ENCODE measurements at regions not wholly inside any gene's neighbourhood (a gene's known extent, or its start where the extent isn't known, plus 50 kb on each side); places are given as distances from the start of the nearest gene placed in this dataset.

DNA sequence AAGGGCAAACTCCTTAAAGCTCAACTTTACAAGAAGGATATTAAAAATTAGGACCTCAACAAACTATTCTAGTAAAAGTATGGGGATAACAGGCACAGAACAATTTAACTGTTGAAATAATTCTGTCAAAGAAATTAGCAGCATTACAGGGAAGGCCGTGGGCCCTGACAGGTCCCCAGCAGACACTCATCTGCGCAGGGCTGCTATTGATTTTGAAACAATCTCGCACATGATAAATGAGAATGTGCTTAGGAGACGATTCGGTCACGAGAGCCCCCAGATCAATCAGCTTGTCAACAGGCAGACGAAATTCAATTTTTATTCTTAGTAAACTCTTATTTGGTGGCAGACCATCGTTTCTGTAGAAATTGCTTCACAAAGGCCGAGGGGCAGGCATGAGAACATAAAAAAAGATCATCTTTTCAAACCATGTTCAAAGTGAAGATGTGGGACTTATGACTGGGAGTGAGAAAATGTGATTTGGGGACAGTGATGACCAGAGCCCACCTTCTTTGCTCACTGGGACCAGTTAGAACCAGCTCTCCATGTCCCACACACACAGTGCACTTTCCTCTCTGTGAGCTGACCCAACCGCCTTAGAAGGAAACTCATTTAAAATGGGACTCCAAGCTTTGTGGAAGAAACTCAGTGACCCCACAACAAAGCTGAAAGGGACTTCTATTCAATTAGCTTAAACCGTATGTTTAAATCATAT, 654.5 kb downstream of the TOX3 start:
- TF ChIP-seq, protein P1, sequence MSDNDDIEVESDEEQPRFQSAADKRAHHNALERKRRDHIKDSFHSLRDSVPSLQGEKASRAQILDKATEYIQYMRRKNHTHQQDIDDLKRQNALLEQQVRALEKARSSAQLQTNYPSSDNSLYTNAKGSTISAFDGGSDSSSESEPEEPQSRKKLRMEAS (IDR thresholded peaks at IDR 0.05), result no peak
- TF ChIP-seq CEBPB (IDR thresholded peaks at IDR 0.05), result no peak
- TF ChIP-seq EP300 (IDR thresholded peaks at IDR 0.05; ENCODE audit: borderline replicate concordance), result no peak

DNA sequence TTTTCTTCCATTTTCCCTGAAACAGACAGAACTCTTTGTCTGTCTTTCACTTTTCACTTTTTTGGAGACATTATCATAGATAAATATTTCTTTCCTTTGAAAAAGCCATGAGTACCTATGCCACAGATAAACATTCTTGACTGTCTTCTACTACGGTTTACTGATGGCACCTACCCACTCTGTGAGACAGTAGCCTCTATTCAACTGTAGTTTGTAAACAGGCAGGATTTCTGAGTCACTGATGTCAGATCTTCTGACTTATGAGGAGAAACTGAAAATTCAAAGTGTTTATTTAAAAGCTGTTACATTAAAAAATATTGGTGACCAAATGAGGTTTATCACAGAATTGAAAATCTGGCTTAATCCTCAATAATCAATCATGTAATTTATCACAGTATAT, 658.4 kb downstream of the TOX3 start:
- TF ChIP-seq ZBTB7A (IDR thresholded peaks at IDR 0.05; ENCODE audit: low read depth) (no peak), TAF1 (IDR thresholded peaks at IDR 0.05; ENCODE audit: low read depth) (no peak), CEBPB (IDR thresholded peaks at IDR 0.05) (no peak), EP300 (IDR thresholded peaks at IDR 0.05; ENCODE audit: borderline replicate concordance) (no peak), YY1 (IDR thresholded peaks at IDR 0.05; ENCODE audit: low read depth) (no peak), RAD21 (IDR thresholded peaks at IDR 0.05; ENCODE audit: low read depth) (no peak), EGR1 (IDR thresholded peaks at IDR 0.05) (no peak), NFIC (IDR thresholded peaks at IDR 0.05) (no peak), TEAD4 (IDR thresholded peaks at IDR 0.05) (no peak)
- TF ChIP-seq, protein P1 (IDR thresholded peaks at IDR 0.05), result no peak
- TF ChIP-seq, protein P2, sequence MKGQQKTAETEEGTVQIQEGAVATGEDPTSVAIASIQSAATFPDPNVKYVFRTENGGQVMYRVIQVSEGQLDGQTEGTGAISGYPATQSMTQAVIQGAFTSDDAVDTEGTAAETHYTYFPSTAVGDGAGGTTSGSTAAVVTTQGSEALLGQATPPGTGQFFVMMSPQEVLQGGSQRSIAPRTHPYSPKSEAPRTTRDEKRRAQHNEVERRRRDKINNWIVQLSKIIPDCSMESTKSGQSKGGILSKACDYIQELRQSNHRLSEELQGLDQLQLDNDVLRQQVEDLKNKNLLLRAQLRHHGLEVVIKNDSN (IDR thresholded peaks at IDR 0.05), result no peak

DNA sequence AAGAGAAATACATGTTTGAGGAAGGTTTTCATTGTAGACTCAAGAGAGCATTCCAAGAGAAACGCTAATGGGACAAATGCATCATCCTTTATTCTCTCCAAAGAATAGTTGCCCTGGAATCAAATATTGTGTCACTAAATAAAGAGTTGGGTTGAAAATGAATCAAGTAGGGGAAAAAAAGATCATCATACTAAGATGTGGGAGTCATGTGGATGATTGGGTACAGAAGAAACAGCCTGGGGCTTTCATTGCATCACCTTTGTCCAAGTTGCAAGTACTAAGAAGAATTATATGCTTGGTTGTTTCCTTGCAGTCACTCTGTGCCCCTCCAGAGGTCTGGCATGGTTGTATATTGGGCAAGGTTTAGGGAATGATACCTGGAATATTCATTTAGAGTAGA, 658.9 kb downstream of the TOX3 start:
- no peak for TF ChIP-seq FOXM1 (IDR thresholded peaks at IDR 0.05; ENCODE audit: borderline replicate concordance, low read depth)
- TF ChIP-seq CEBPB (IDR thresholded peaks at IDR 0.05), result no peak
- no peak for TF ChIP-seq CREB1 (IDR thresholded peaks at IDR 0.05; ENCODE audit: low read depth)
- TF ChIP-seq, protein P2 (IDR thresholded peaks at IDR 0.05), result no peak
- no peak for TF ChIP-seq NFIC (IDR thresholded peaks at IDR 0.05)
- TF ChIP-seq TEAD4 (IDR thresholded peaks at IDR 0.05), result no peak
- TF ChIP-seq ZBTB7A (IDR thresholded peaks at IDR 0.05; ENCODE audit: low read depth), result no peak
- TF ChIP-seq, protein P3, sequence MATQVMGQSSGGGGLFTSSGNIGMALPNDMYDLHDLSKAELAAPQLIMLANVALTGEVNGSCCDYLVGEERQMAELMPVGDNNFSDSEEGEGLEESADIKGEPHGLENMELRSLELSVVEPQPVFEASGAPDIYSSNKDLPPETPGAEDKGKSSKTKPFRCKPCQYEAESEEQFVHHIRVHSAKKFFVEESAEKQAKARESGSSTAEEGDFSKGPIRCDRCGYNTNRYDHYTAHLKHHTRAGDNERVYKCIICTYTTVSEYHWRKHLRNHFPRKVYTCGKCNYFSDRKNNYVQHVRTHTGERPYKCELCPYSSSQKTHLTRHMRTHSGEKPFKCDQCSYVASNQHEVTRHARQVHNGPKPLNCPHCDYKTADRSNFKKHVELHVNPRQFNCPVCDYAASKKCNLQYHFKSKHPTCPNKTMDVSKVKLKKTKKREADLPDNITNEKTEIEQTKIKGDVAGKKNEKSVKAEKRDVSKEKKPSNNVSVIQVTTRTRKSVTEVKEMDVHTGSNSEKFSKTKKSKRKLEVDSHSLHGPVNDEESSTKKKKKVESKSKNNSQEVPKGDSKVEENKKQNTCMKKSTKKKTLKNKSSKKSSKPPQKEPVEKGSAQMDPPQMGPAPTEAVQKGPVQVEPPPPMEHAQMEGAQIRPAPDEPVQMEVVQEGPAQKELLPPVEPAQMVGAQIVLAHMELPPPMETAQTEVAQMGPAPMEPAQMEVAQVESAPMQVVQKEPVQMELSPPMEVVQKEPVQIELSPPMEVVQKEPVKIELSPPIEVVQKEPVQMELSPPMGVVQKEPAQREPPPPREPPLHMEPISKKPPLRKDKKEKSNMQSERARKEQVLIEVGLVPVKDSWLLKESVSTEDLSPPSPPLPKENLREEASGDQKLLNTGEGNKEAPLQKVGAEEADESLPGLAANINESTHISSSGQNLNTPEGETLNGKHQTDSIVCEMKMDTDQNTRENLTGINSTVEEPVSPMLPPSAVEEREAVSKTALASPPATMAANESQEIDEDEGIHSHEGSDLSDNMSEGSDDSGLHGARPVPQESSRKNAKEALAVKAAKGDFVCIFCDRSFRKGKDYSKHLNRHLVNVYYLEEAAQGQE (IDR thresholded peaks at IDR 0.05; ENCODE audit: low read depth), result no peak
- TF ChIP-seq EP300 (IDR thresholded peaks at IDR 0.05; ENCODE audit: borderline replicate concordance), result no peak
- TF ChIP-seq TCF12 (IDR thresholded peaks at IDR 0.05; ENCODE audit: low read depth), result no peak
- TF ChIP-seq RAD21 (IDR thresholded peaks at IDR 0.05; ENCODE audit: low read depth), result no peak
- TF ChIP-seq, protein P1 (IDR thresholded peaks at IDR 0.05), result no peak
- no peak for TF ChIP-seq TAF1 (IDR thresholded peaks at IDR 0.05; ENCODE audit: low read depth)
- no peak for TF ChIP-seq EGR1 (IDR thresholded peaks at IDR 0.05)
- TF ChIP-seq YY1 (IDR thresholded peaks at IDR 0.05; ENCODE audit: low read depth), result no peak

DNA sequence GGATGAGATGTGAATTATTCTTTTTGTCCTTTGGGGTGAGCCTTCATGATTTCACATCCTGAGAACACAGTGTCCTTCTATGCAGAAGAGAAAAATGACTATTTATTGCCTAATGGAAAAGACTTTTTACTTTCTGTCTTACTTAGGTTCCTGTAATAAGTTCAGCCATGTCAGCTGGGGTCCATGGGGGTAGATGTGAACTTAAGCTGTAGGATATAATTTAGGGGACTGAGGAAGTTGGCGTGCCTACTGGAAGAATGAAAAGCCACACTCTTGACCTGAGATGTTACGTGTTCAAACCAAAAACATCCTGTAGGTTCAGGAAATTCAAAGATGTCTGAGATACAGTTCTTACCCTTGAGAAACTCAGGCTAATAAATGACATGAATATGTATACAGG, 660.5 kb downstream of the TOX3 start:
- no peak for TF ChIP-seq TCF12 (IDR thresholded peaks at IDR 0.05; ENCODE audit: low read depth)
- no peak for TF ChIP-seq TAF1 (IDR thresholded peaks at IDR 0.05; ENCODE audit: low read depth)
- TF ChIP-seq, protein P2 (IDR thresholded peaks at IDR 0.05), result no peak
- no peak for TF ChIP-seq EP300 (IDR thresholded peaks at IDR 0.05; ENCODE audit: borderline replicate concordance)
- no peak for TF ChIP-seq TEAD4 (IDR thresholded peaks at IDR 0.05)
- TF ChIP-seq FOXM1 (IDR thresholded peaks at IDR 0.05; ENCODE audit: borderline replicate concordance, low read depth), result no peak
- TF ChIP-seq ZBTB7A (IDR thresholded peaks at IDR 0.05; ENCODE audit: low read depth), result no peak
- no peak for TF ChIP-seq CEBPB (IDR thresholded peaks at IDR 0.05)
- no peak for TF ChIP-seq YY1 (IDR thresholded peaks at IDR 0.05; ENCODE audit: low read depth)
- TF ChIP-seq, protein P3 (IDR thresholded peaks at IDR 0.05; ENCODE audit: low read depth), result no peak
- no peak for TF ChIP-seq NFIC (IDR thresholded peaks at IDR 0.05)
- TF ChIP-seq CREB1 (IDR thresholded peaks at IDR 0.05; ENCODE audit: low read depth), result no peak
- no peak for TF ChIP-seq EGR1 (IDR thresholded peaks at IDR 0.05)
- no peak for TF ChIP-seq RAD21 (IDR thresholded peaks at IDR 0.05; ENCODE audit: low read depth)
- TF ChIP-seq, protein P1 (IDR thresholded peaks at IDR 0.05), result no peak

DNA sequence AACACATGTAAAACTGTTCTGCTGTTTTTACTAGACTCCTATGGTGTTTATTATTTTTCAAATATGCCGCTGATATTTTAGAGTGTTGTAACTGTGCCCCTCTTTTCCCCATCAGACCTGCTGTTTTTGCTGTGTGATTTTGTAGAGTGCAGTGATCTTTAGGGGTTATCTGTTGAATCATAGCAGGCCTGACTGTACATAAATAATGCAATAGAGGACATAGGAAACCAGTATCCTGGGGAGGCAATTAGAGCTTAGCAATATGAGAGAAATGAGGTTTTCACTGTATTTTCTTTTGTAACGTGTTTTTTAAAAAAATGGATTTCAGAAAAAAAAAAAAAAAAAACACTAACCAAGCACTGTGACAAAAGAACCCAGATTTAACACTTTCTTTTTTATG, 662.2 kb downstream of the TOX3 start:
- no peak for TF ChIP-seq CEBPB (IDR thresholded peaks at IDR 0.05)
- TF ChIP-seq, protein P1 (IDR thresholded peaks at IDR 0.05), result no peak
- TF ChIP-seq, protein P3 (IDR thresholded peaks at IDR 0.05; ENCODE audit: low read depth), result no peak
- no peak for TF ChIP-seq TCF12 (IDR thresholded peaks at IDR 0.05; ENCODE audit: low read depth)
- TF ChIP-seq, protein P2 (IDR thresholded peaks at IDR 0.05), result no peak
- no peak for TF ChIP-seq ZBTB7A (IDR thresholded peaks at IDR 0.05; ENCODE audit: low read depth)
- no peak for TF ChIP-seq NFIC (IDR thresholded peaks at IDR 0.05)
